OCI-LY1 (cell line): ENCODE measurements at regions not wholly inside any gene's neighbourhood (a gene's known extent, or its start where the extent isn't known, plus 50 kb on each side); places are given as distances from the start of the nearest gene placed in this dataset.

ENCODE experiments used
- H2AFZ ChIP-seq: fragments of 200-600 bp; sonication (generic), shearing (Covaris generic); 2 replicates; pipeline ENCODE4 v1.6.0; 2014; ENCODE audit warnings: antibody characterized with exemption, mild to moderate bottlenecking, low read length
- H3F3A ChIP-seq: fragments of 200-600 bp; sonication (generic), shearing (Covaris generic); 2 replicates; pipeline ENCODE4 v1.6.0; 2014; ENCODE audit warnings: mild to moderate bottlenecking, antibody characterized with exemption, low read length, moderate library complexity; ENCODE audit not compliant: insufficient read depth
- H3K27ac ChIP-seq: fragments of 200-600 bp; sonication (generic); 2 replicates; pipeline ENCODE4 v1.5.1; 2014; ENCODE audit warnings: low read length, mixed run types, mild to moderate bottlenecking, low read depth; ENCODE audit not compliant: poor library complexity, severe bottlenecking
- H3K27me3 ChIP-seq: fragments of 200-600 bp; sonication (generic); 2 replicates; pipeline ENCODE4 v1.6.0; 2014; ENCODE audit warnings: antibody characterized with exemption, mild to moderate bottlenecking, low read length, moderate library complexity; ENCODE audit not compliant: insufficient read depth
- H3K36me3 ChIP-seq: fragments of 200-600 bp; sonication (generic); 2 replicates; pipeline ENCODE4 v1.6.1; 2014; ENCODE audit warnings: mild to moderate bottlenecking, antibody characterized with exemption, low read length, moderate library complexity, mixed read lengths; ENCODE audit not compliant: insufficient read depth
- H3K4me1 ChIP-seq: fragments of 200-600 bp; sonication (generic); 2 replicates; pipeline ENCODE4 v1.5.1; 2014; ENCODE audit warnings: mild to moderate bottlenecking, low read length, moderate library complexity; ENCODE audit not compliant: insufficient read depth, severe bottlenecking
- H3K4me2 ChIP-seq: fragments of 200-600 bp; sonication (generic), shearing (Covaris generic); 2 replicates; pipeline ENCODE4 v1.6.1; 2014; ENCODE audit warnings: low read length
- H3K4me3 ChIP-seq: fragments of 200-600 bp; sonication (generic); 2 replicates; pipeline ENCODE4 v1.5.1; 2014; ENCODE audit warnings: low read length, low read depth, mild to moderate bottlenecking, mixed read lengths; ENCODE audit not compliant: poor library complexity, severe bottlenecking
- H3K79me2 ChIP-seq: fragments of 200-600 bp; shearing (Covaris generic); 2 replicates; pipeline ENCODE4 v1.6.1; 2016; ENCODE audit warnings: mixed run types, low read length, mixed read lengths; ENCODE audit not compliant: insufficient read depth
- H3K9ac ChIP-seq: fragments of 200-600 bp; sonication (generic), shearing (Covaris generic); 2 replicates; pipeline ENCODE4 v1.6.1; 2014; ENCODE audit warnings: mild to moderate bottlenecking, low read length, mixed read lengths
- H3K9me2 ChIP-seq: fragments of 200-600 bp; sonication (generic), shearing (Covaris generic); 2 replicates; pipeline ENCODE4 v1.6.1; 2014; ENCODE audit warnings: low read depth, mild to moderate bottlenecking, low read length, mixed read lengths
- H3K9me3 ChIP-seq: fragments of 200-600 bp; shearing (Covaris generic); 2 replicates; pipeline ENCODE4 v1.6.1; 2014; ENCODE audit warnings: low read length, mixed read lengths
- H4K20me1 ChIP-seq: fragments of 200-600 bp; sonication (generic), shearing (Covaris generic); 2 replicates; pipeline ENCODE4 v1.6.0; 2016; ENCODE audit warnings: mild to moderate bottlenecking, low read length; ENCODE audit not compliant: insufficient read depth
- EZH2 ChIP-seq: fragments of 200-600 bp; sonication (generic), shearing (Covaris generic); IDR thresholded peaks from 2 replicates; pipeline ENCODE4 v1.8.0; 2017; ENCODE audit warnings: borderline replicate concordance, mixed run types, mild to moderate bottlenecking, antibody characterized with exemption, low read length, moderate library complexity, mixed read lengths
- TF ChIP-seq, protein P1 (sequence below): fragments of 200-600 bp; sonication (generic), shearing (Covaris generic); IDR thresholded peaks from 2 replicates; pipeline ENCODE4 v1.5.1; 2017; ENCODE audit warnings: mild to moderate bottlenecking, antibody characterized with exemption, low read length, moderate library complexity, mixed read lengths

DNA sequence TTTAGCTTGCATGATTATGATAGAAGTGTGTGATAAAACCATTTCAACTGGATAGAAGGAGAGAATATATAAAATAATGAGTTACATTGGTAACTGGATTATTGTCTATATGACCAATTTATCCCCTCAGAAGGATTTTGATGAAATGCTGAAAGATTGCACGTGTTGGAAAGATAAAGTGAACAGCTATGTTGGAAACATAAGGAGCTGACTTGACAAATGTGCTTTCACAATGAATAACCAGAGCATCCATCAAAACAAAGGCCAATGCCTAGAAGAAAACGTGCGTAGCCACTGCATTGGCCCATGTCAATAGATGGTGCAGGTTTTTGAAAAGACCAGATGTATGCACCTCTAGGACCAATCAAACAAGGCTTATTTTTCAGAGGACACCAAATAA, 168.8 kb downstream of the TMEM200A start:
- Histone ChIP-seq H3K4me3 (no peak overlapping the region), H3K79me2 (no peaks in the 10 kb centered on the region), H2AFZ (no peak overlapping the region), H3K36me3 (no peaks in the 10 kb centered on the region), H3K9me3 (no peaks in the 10 kb centered on the region), H3K9me2 (no peaks in the 10 kb centered on the region), H4K20me1 (no peaks in the 10 kb centered on the region), H3K4me2 (no peak overlapping the region), H3K27me3 (no peaks in the 10 kb centered on the region), H3F3A (no peaks in the 10 kb centered on the region), H3K4me1 (no peaks in the 10 kb centered on the region), H3K27ac (no peak overlapping the region), H3K9ac (no peak overlapping the region)
- TF ChIP-seq, protein P1, sequence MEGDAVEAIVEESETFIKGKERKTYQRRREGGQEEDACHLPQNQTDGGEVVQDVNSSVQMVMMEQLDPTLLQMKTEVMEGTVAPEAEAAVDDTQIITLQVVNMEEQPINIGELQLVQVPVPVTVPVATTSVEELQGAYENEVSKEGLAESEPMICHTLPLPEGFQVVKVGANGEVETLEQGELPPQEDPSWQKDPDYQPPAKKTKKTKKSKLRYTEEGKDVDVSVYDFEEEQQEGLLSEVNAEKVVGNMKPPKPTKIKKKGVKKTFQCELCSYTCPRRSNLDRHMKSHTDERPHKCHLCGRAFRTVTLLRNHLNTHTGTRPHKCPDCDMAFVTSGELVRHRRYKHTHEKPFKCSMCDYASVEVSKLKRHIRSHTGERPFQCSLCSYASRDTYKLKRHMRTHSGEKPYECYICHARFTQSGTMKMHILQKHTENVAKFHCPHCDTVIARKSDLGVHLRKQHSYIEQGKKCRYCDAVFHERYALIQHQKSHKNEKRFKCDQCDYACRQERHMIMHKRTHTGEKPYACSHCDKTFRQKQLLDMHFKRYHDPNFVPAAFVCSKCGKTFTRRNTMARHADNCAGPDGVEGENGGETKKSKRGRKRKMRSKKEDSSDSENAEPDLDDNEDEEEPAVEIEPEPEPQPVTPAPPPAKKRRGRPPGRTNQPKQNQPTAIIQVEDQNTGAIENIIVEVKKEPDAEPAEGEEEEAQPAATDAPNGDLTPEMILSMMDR: no peak
- TF ChIP-seq EZH2: no peak

- H2AFZ ChIP-seq: no peak overlapping the region
- TF ChIP-seq EZH2: no peak
- TF ChIP-seq, protein P1: no peak
- no peak overlapping the region for H3K4me2 ChIP-seq
- no peaks in the 10 kb centered on the region for H3K9me2 ChIP-seq
- H3K4me3 ChIP-seq: no peak overlapping the region
- H4K20me1 ChIP-seq: no peaks in the 10 kb centered on the region
- H3K36me3 ChIP-seq: no peaks in the 10 kb centered on the region
- H3K9me3 ChIP-seq: no peaks in the 10 kb centered on the region
- H3K27ac ChIP-seq: no peak overlapping the region
- no peaks in the 10 kb centered on the region for H3K4me1 ChIP-seq
- H3K27me3 ChIP-seq: no peaks in the 10 kb centered on the region
- no peak overlapping the region for H3K9ac ChIP-seq
- no peaks in the 10 kb centered on the region for H3F3A ChIP-seq
- no peaks in the 10 kb centered on the region for H3K79me2 ChIP-seq
Measured at GRCh38 chr6:130535242-130535641, 169.4 kb downstream of the TMEM200A start.

DNA sequence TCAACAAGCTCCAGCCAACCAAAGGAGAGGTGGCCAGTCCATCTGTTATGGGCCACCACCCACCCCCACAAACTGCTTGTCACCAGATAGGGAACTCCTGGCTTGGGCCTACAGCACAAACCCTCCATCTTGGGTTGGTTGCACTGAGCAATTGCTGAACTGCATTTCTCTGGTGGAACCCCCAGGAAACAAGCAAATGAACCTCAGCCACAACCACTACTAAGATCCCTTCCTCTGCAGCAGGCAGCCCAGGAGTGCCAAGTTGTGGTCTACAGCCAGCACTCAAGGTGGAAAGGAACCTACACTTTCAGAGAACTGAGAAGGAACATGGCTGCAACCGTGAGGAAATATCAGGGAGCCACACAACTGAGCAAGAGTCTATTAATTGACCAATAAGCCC, 171.6 kb downstream of the TMEM200A start:
- Histone ChIP-seq H3K27ac (no peak overlapping the region), H2AFZ (no peak overlapping the region), H3K9ac (no peak overlapping the region), H3K36me3 (no peaks in the 10 kb centered on the region), H3K79me2 (no peaks in the 10 kb centered on the region), H3K9me3 (no peaks in the 10 kb centered on the region), H3K4me3 (no peak overlapping the region), H3K4me1 (no peaks in the 10 kb centered on the region), H3K27me3 (no peaks in the 10 kb centered on the region), H3F3A (no peaks in the 10 kb centered on the region), H3K9me2 (no peaks in the 10 kb centered on the region), H4K20me1 (no peaks in the 10 kb centered on the region), H3K4me2 (no peak overlapping the region)
- no peak for TF ChIP-seq EZH2
- TF ChIP-seq, protein P1: no peak
